ENCODE measurements at regions not wholly inside any gene's neighbourhood (a gene's known extent, or its start where the extent isn't known, plus 50 kb on each side); places are given as distances from the start of the nearest gene placed in this dataset.

DNA sequence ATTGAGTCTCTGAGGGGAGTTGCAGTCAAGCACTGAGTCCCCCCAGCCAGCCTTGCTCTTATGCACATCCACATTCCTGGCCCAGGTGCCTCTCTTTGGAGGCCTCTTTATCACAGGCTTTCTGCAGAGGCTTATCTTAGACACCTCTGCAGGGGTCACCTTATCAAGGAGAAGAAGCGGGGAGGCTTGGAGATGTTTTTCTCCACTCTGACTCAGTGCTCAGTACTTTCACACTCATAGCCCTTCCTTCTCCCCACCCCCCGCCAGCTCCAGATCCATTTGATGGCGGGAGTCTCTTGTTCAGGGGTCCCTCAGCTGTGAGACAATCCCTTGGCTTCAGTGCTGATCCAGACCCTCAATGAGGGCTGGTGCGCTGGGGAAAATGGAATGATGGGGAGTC lies 132.1 kb upstream of the TSHZ2 start:
- H3K4me3 ChIP-seq (ENCODE audit: low read depth in 1 of 3, low read length in 3 of 3): no peak overlapping the region
- no peaks in the 10 kb centered on the region for H3K9me3 ChIP-seq (ENCODE audit: control insufficient read depth in 4 of 4, low read length in 3 of 4)
- no peak for DNase-seq (ENCODE audit: low spot score)
- H3K27ac ChIP-seq (ENCODE audit: low read depth in 1 of 2, low read length in 2 of 2): no peak overlapping the region
- H3K27me3 ChIP-seq (ENCODE audit: control insufficient read depth in 4 of 4, insufficient read depth in 4 of 4, low read length in 3 of 4): no peaks in the 10 kb centered on the region
- TF ChIP-seq SP1 (IDR thresholded peaks at IDR 0.05) (no peak), GABPA (IDR thresholded peaks at IDR 0.05 in 1 of 2, conservative IDR thresholded peaks at IDR 0.05 in 1 of 2) (no peak), HNF4G (IDR thresholded peaks at IDR 0.05) (no peak), TAF1 (conservative IDR thresholded peaks at IDR 0.05) (no peak), RXRA (IDR thresholded peaks at IDR 0.05) (no peak), YY1 (IDR thresholded peaks at IDR 0.05) (no peak), RAD21 (IDR thresholded peaks at IDR 0.05) (no peak), NR2F2 (IDR thresholded peaks at IDR 0.05) (no peak)
- TF ChIP-seq, protein P1, sequence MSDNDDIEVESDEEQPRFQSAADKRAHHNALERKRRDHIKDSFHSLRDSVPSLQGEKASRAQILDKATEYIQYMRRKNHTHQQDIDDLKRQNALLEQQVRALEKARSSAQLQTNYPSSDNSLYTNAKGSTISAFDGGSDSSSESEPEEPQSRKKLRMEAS (IDR thresholded peaks at IDR 0.05): no peak
- TF ChIP-seq, protein P2, sequence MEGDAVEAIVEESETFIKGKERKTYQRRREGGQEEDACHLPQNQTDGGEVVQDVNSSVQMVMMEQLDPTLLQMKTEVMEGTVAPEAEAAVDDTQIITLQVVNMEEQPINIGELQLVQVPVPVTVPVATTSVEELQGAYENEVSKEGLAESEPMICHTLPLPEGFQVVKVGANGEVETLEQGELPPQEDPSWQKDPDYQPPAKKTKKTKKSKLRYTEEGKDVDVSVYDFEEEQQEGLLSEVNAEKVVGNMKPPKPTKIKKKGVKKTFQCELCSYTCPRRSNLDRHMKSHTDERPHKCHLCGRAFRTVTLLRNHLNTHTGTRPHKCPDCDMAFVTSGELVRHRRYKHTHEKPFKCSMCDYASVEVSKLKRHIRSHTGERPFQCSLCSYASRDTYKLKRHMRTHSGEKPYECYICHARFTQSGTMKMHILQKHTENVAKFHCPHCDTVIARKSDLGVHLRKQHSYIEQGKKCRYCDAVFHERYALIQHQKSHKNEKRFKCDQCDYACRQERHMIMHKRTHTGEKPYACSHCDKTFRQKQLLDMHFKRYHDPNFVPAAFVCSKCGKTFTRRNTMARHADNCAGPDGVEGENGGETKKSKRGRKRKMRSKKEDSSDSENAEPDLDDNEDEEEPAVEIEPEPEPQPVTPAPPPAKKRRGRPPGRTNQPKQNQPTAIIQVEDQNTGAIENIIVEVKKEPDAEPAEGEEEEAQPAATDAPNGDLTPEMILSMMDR (IDR thresholded peaks at IDR 0.05; ENCODE audit: low read depth, low read length, missing input control): no peak
- TF ChIP-seq, protein P3, sequence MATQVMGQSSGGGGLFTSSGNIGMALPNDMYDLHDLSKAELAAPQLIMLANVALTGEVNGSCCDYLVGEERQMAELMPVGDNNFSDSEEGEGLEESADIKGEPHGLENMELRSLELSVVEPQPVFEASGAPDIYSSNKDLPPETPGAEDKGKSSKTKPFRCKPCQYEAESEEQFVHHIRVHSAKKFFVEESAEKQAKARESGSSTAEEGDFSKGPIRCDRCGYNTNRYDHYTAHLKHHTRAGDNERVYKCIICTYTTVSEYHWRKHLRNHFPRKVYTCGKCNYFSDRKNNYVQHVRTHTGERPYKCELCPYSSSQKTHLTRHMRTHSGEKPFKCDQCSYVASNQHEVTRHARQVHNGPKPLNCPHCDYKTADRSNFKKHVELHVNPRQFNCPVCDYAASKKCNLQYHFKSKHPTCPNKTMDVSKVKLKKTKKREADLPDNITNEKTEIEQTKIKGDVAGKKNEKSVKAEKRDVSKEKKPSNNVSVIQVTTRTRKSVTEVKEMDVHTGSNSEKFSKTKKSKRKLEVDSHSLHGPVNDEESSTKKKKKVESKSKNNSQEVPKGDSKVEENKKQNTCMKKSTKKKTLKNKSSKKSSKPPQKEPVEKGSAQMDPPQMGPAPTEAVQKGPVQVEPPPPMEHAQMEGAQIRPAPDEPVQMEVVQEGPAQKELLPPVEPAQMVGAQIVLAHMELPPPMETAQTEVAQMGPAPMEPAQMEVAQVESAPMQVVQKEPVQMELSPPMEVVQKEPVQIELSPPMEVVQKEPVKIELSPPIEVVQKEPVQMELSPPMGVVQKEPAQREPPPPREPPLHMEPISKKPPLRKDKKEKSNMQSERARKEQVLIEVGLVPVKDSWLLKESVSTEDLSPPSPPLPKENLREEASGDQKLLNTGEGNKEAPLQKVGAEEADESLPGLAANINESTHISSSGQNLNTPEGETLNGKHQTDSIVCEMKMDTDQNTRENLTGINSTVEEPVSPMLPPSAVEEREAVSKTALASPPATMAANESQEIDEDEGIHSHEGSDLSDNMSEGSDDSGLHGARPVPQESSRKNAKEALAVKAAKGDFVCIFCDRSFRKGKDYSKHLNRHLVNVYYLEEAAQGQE (IDR thresholded peaks at IDR 0.05): no peak
- TF ChIP-seq, protein P4, sequence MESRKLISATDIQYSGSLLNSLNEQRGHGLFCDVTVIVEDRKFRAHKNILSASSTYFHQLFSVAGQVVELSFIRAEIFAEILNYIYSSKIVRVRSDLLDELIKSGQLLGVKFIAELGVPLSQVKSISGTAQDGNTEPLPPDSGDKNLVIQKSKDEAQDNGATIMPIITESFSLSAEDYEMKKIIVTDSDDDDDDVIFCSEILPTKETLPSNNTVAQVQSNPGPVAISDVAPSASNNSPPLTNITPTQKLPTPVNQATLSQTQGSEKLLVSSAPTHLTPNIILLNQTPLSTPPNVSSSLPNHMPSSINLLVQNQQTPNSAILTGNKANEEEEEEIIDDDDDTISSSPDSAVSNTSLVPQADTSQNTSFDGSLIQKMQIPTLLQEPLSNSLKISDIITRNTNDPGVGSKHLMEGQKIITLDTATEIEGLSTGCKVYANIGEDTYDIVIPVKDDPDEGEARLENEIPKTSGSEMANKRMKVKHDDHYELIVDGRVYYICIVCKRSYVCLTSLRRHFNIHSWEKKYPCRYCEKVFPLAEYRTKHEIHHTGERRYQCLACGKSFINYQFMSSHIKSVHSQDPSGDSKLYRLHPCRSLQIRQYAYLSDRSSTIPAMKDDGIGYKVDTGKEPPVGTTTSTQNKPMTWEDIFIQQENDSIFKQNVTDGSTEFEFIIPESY (IDR thresholded peaks at IDR 0.05): no peak
- H3K36me3 ChIP-seq (ENCODE audit: control insufficient read depth in 4 of 4, insufficient read depth in 3 of 4, low read depth in 1 of 4, low read length in 3 of 4): no peaks in the 10 kb centered on the region
- WGBS: 88% methylated on average over 4 of the region's 4 CpGs
- H3K9ac ChIP-seq (ENCODE audit: low read depth in 1 of 2, low read length in 2 of 2): no peak overlapping the region
- H3K4me1 ChIP-seq (ENCODE audit: control insufficient read depth in 4 of 4, insufficient read depth in 4 of 4, low read length in 3 of 4): no peaks in the 10 kb centered on the region

DNA sequence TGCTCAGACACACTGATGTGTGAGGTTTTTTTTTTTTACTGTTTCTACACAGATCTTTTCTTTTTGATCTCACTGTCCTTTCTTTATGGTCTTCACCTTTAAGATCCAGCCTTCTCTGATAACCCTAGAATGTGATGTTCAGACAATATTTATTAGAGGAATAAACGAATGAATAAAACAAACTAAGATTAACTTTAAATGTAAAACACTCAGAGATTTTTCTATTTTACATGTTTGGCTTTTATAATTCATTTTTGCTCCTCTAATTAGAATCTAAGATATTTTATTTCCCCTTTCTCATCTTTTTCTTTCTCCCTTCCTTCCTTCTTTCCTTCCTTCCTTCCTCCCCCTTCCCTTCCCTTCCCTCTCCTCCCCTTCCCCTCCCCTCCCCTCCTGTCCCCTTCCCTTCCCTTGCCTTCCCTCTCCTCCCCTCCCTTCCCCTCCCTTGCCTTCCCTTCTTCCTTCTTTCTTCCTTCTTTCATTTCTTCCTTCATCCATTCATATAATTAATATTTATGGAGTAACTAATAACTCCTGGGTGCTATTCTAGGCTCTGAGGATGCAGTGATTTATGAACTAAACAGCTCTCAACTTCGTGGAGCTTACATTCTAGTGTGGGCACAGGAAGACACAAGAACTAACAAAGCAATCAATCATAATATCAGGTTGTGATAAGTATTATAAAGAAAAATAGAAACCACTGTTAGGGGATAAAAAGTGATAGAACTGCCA lies 133.5 kb upstream of the TSHZ2 start:
- Histone ChIP-seq H3K27ac (ENCODE audit: low read depth in 1 of 2, low read length in 2 of 2) (no peak overlapping the region), H3K9me3 (ENCODE audit: control insufficient read depth in 4 of 4, low read length in 3 of 4) (no peaks in the 10 kb centered on the region), H3K27me3 (ENCODE audit: control insufficient read depth in 4 of 4, insufficient read depth in 4 of 4, low read length in 3 of 4) (no peaks in the 10 kb centered on the region), H3K4me3 (ENCODE audit: low read depth in 1 of 3, low read length in 3 of 3) (no peak overlapping the region), H3K9ac (ENCODE audit: low read depth in 1 of 2, low read length in 2 of 2) (no peak overlapping the region), H3K4me1 (ENCODE audit: control insufficient read depth in 4 of 4, insufficient read depth in 4 of 4, low read length in 3 of 4) (peaks cover 0 to 4% (median 0%) of the 10 kb centered on the region in 4 donors), H3K36me3 (ENCODE audit: control insufficient read depth in 4 of 4, insufficient read depth in 3 of 4, low read depth in 1 of 4, low read length in 3 of 4) (no peaks in the 10 kb centered on the region)
- no peak for DNase-seq (ENCODE audit: low spot score)
- 63% methylated on average over 2 of the region's 2 CpGs for WGBS
- TF ChIP-seq SP1 (IDR thresholded peaks at IDR 0.05): no peak
- no peak for TF ChIP-seq GABPA (IDR thresholded peaks at IDR 0.05 in 1 of 2, conservative IDR thresholded peaks at IDR 0.05 in 1 of 2)
- no peak for TF ChIP-seq NR2F2 (IDR thresholded peaks at IDR 0.05)
- no peak for TF ChIP-seq JUND (IDR thresholded peaks at IDR 0.05)
- TF ChIP-seq, protein P5, sequence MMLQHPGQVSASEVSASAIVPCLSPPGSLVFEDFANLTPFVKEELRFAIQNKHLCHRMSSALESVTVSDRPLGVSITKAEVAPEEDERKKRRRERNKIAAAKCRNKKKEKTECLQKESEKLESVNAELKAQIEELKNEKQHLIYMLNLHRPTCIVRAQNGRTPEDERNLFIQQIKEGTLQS (IDR thresholded peaks at IDR 0.05): no peak
- no peak for TF ChIP-seq HNF4G (IDR thresholded peaks at IDR 0.05)
- TF ChIP-seq YY1 (IDR thresholded peaks at IDR 0.05): no peak
- no peak for TF ChIP-seq TAF1 (conservative IDR thresholded peaks at IDR 0.05)
- TF ChIP-seq RXRA (IDR thresholded peaks at IDR 0.05): no peak
- TF ChIP-seq, protein P4 (IDR thresholded peaks at IDR 0.05): no peak
- TF ChIP-seq FOXA2 (IDR thresholded peaks at IDR 0.05): no peak
- TF ChIP-seq, protein P2 (IDR thresholded peaks at IDR 0.05; ENCODE audit: low read depth, low read length, missing input control): no peak
- no peak for TF ChIP-seq HNF4A (conservative IDR thresholded peaks at IDR 0.05)
- TF ChIP-seq, protein P1 (IDR thresholded peaks at IDR 0.05): no peak
- TF ChIP-seq FOXA1 (IDR thresholded peaks at IDR 0.05): no peak
